GM12873 (cell line): ENCODE measurements at regions not wholly inside any gene's neighbourhood (a gene's known extent, or its start where the extent isn't known, plus 50 kb on each side); places are given as distances from the start of the nearest gene placed in this dataset.

Experiments
- CTCF ChIP-seq: IDR thresholded peaks from 2 replicates; pipeline ENCODE4 v1.5.1; 2012; ENCODE audit warnings: low read depth, mild to moderate bottlenecking, moderate library complexity, low read length, control low read depth; ENCODE audit not compliant: insufficient read depth; ENCODE audit errors: missing control alignments

GRCh38 chr3:117543521-117543920, 833.9 kb downstream of the TUSC7 start:
- no peak for TF ChIP-seq CTCF

GRCh38 chr3:117545484-117545883, 835.9 kb downstream of the TUSC7 start:
- no peak for TF ChIP-seq CTCF

- no peak for TF ChIP-seq CTCF
Measured at GRCh38 chr3:117547956-117548550, 838.5 kb downstream of the TUSC7 start.

GRCh38 chr3:117548600-117548999, 839.0 kb downstream of the TUSC7 start:
- no peak for TF ChIP-seq CTCF

GRCh38 chr3:117549716-117550115, 840.1 kb downstream of the TUSC7 start:
- TF ChIP-seq CTCF: no peak

GRCh38 chr3:117550766-117551165, 841.2 kb downstream of the TUSC7 start:
- no peak for TF ChIP-seq CTCF

GRCh38 chr3:117553461-117553860, 843.9 kb downstream of the TUSC7 start:
- TF ChIP-seq CTCF: no peak
